HEK293 (cell line): ENCODE measurements at regions not wholly inside any gene's neighbourhood (a gene's known extent, or its start where the extent isn't known, plus 50 kb on each side); places are given as distances from the start of the nearest gene placed in this dataset.

Experiments
- CTCF ChIA-PET: fragments of 350-600 bp; formaldehyde crosslinking; extraction: SDS; loops from one replicate; lab custom pipeline; 2021; ENCODE audit warnings: antibody characterized with exemption; lab: Yijun Ruan, JAX
- POLR2A ChIA-PET: fragments of 300-600 bp; formaldehyde crosslinking; extraction: SDS; loops from one replicate; lab custom pipeline; 2020; ENCODE audit warnings: antibody characterized with exemption, inconsistent platforms; lab: Yijun Ruan, JAX
- H3K27ac ChIP-seq: fragments of 200-500 bp; sonication (Bioruptor generic); 2 replicates; pipeline ENCODE4 v1.5.1; 2014; ENCODE audit warnings: low read depth, low read length, control low read depth, inconsistent platforms; ENCODE audit errors: extremely low read depth
- H3K36me3 ChIP-seq, 2 experiments: fragments of 200-500 bp in 1 of 2; sonication (Bioruptor generic) in 1 of 2; 1 replicate in 1 of 2; 2 replicates in 1 of 2; pipeline ENCODE4 v1.5.1; 2014 to 2017; ENCODE audit warnings: inconsistent platforms in 2 of 2, low read length in 2 of 2; ENCODE audit not compliant: control insufficient read depth in 2 of 2, insufficient read depth in 1 of 2
- H3K4me1 ChIP-seq: fragments of 200-500 bp; sonication (Bioruptor generic); 2 replicates; pipeline ENCODE4 v1.5.1; 2014; ENCODE audit warnings: mild to moderate bottlenecking, low read length, inconsistent platforms; ENCODE audit not compliant: control insufficient read depth, insufficient read depth
- H3K4me3 ChIP-seq: 2 replicates; pipeline ENCODE4 v1.5.1; 2011; ENCODE audit warnings: low read depth, mild to moderate bottlenecking, control low read depth, low read length, moderate library complexity
- H3K9me3 ChIP-seq: fragments of 200-500 bp; sonication (Bioruptor generic); 2 replicates; pipeline ENCODE4 v1.5.1; 2014; ENCODE audit warnings: low read depth, low read length, inconsistent platforms; ENCODE audit not compliant: control insufficient read depth, insufficient read depth
- HOXD13 ChIP-seq: sonication (generic); formaldehyde crosslinking; IDR thresholded peaks from 2 replicates; pipeline ENCODE4 v1.8.0; 2022; ENCODE audit warnings: missing genetic modification reagents, borderline replicate concordance
- IKZF3 ChIP-seq: fragments of 450-650 bp; IDR thresholded peaks from 2 replicates; pipeline ENCODE4 v1.5.0; 2018; ENCODE audit warnings: missing biosample characterization, mild to moderate bottlenecking, missing genetic modification characterization, moderate library complexity
- KLF1 ChIP-seq: fragments of 450-650 bp; formaldehyde crosslinking; IDR thresholded peaks from 2 replicates; pipeline ENCODE4 v1.5.1; 2016; ENCODE audit warnings: missing biosample characterization, missing genetic modification characterization
- PRDM2 ChIP-seq: fragments of 450-650 bp; formaldehyde crosslinking; IDR thresholded peaks from 2 replicates; pipeline ENCODE4 v1.5.1; 2016; ENCODE audit warnings: missing biosample characterization, missing genetic modification characterization, borderline replicate concordance
- TRIM28 ChIP-seq: IDR thresholded peaks from 2 replicates; pipeline ENCODE4 v1.6.1; 2011; ENCODE audit warnings: low read length, control low read depth, borderline replicate concordance
- ZNF157 ChIP-seq: fragments of 450-650 bp; formaldehyde crosslinking; IDR thresholded peaks from 2 replicates; pipeline ENCODE4 v1.5.1; 2016; ENCODE audit warnings: missing biosample characterization, missing genetic modification characterization
- ZNF211 ChIP-seq: fragments of 450-650 bp; formaldehyde crosslinking; IDR thresholded peaks from 2 replicates; pipeline ENCODE4 v1.5.1; 2016; ENCODE audit warnings: low read depth, missing biosample characterization, missing genetic modification characterization
- ZNF214 ChIP-seq: fragments of 450-650 bp; formaldehyde crosslinking; IDR thresholded peaks from 2 replicates; pipeline ENCODE4 v1.5.1; 2017; ENCODE audit warnings: missing biosample characterization, mild to moderate bottlenecking, missing genetic modification characterization, borderline replicate concordance
- ZNF394 ChIP-seq: fragments of 450-650 bp; formaldehyde crosslinking; IDR thresholded peaks from 2 replicates; pipeline ENCODE4 v1.5.1; 2016; ENCODE audit warnings: missing biosample characterization, missing genetic modification characterization, mild to moderate bottlenecking, moderate library complexity, borderline replicate concordance
- ZNF521 ChIP-seq: fragments of 450-650 bp; formaldehyde crosslinking; IDR thresholded peaks from 2 replicates; pipeline ENCODE4 v1.5.1; 2017; ENCODE audit warnings: missing biosample characterization, mild to moderate bottlenecking, missing genetic modification characterization
- ZNF544 ChIP-seq: fragments of 450-650 bp; formaldehyde crosslinking; IDR thresholded peaks from 2 replicates; pipeline ENCODE4 v1.5.0; 2017; ENCODE audit warnings: missing biosample characterization, missing genetic modification characterization
- ZNF549 ChIP-seq: fragments of 450-650 bp; IDR thresholded peaks from 2 replicates; pipeline ENCODE4 v1.5.1; 2018; ENCODE audit warnings: missing biosample characterization, missing genetic modification characterization, mild to moderate bottlenecking, inconsistent platforms, moderate library complexity
- ZNF600 ChIP-seq: fragments of 450-650 bp; formaldehyde crosslinking; IDR thresholded peaks from 2 replicates; pipeline ENCODE4 v1.5.1; 2016; ENCODE audit warnings: missing biosample characterization, missing genetic modification characterization
- ZNF660 ChIP-seq: fragments of 450-650 bp; IDR thresholded peaks from 2 replicates; pipeline ENCODE4 v1.5.1; 2018; ENCODE audit warnings: missing biosample characterization, mild to moderate bottlenecking, missing genetic modification characterization
- ZNF701 ChIP-seq: fragments of 450-650 bp; formaldehyde crosslinking; IDR thresholded peaks from 2 replicates; pipeline ENCODE4 v1.5.1; 2016; ENCODE audit warnings: missing biosample characterization, missing genetic modification characterization
- ZNF777 ChIP-seq: fragments of 450-650 bp; formaldehyde crosslinking; IDR thresholded peaks from 2 replicates; pipeline ENCODE4 v1.5.1; 2017; ENCODE audit warnings: missing biosample characterization, missing genetic modification characterization, borderline replicate concordance
- TF ChIP-seq, protein P1 (sequence below): sonication (generic); formaldehyde crosslinking; IDR thresholded peaks from 2 replicates; pipeline ENCODE4 v1.8.1; 2022; ENCODE audit warnings: mild to moderate bottlenecking, moderate library complexity, missing genetic modification reagents
- TF ChIP-seq, protein P2 (sequence below): fragments of 450-650 bp; formaldehyde crosslinking; IDR thresholded peaks from 2 replicates; pipeline ENCODE4 v1.5.0; 2017; ENCODE audit warnings: missing biosample characterization, missing genetic modification characterization, borderline replicate concordance
- TF ChIP-seq, protein P3 (sequence below): fragments of 450-650 bp; formaldehyde crosslinking; IDR thresholded peaks from 2 replicates; pipeline ENCODE4 v1.5.1; 2017; ENCODE audit warnings: missing biosample characterization, missing genetic modification characterization

DNA sequence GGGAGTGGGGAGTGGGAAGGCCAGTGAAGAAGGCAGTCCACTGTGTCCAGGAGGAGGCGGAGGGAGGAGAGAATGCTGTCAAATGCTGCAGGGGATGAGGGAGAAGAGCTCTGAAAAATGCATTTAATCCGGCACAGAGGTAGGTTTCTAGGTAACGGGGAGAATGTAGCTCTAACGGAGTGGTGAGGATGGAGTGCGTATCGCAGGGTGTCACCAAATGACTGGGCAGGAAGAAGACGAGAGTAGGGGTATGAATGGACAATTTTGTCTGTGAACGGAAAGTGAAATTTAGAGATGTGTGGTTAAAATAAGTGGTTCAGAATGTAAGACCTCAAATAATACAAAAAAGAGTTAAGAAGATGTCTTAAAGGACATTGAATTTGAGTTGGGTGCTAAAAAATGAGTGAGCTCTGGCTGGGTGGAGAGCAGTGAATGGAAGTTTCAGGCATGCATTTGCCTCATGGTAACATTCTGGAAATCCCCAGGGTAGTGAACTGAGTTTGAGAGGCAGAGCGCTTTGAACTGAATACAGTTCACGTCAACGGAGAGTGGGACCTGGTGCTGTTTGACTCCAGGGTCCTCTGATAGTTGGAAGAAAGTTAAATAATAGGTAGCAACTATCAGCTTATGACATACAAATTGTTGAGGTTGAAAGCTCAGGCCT lies 81.3 kb upstream of the CADM1 start (continued):
- TF ChIP-seq HOXD13 (CRISPR knock-in tag): no peak
- TF ChIP-seq ZNF660 (tag by site-specific recombination): no peak
- TF ChIP-seq, protein P1, sequence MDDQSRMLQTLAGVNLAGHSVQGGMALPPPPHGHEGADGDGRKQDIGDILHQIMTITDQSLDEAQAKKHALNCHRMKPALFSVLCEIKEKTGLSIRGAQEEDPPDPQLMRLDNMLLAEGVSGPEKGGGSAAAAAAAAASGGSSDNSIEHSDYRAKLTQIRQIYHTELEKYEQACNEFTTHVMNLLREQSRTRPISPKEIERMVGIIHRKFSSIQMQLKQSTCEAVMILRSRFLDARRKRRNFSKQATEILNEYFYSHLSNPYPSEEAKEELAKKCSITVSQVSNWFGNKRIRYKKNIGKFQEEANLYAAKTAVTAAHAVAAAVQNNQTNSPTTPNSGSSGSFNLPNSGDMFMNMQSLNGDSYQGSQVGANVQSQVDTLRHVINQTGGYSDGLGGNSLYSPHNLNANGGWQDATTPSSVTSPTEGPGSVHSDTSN: no peak

DNA sequence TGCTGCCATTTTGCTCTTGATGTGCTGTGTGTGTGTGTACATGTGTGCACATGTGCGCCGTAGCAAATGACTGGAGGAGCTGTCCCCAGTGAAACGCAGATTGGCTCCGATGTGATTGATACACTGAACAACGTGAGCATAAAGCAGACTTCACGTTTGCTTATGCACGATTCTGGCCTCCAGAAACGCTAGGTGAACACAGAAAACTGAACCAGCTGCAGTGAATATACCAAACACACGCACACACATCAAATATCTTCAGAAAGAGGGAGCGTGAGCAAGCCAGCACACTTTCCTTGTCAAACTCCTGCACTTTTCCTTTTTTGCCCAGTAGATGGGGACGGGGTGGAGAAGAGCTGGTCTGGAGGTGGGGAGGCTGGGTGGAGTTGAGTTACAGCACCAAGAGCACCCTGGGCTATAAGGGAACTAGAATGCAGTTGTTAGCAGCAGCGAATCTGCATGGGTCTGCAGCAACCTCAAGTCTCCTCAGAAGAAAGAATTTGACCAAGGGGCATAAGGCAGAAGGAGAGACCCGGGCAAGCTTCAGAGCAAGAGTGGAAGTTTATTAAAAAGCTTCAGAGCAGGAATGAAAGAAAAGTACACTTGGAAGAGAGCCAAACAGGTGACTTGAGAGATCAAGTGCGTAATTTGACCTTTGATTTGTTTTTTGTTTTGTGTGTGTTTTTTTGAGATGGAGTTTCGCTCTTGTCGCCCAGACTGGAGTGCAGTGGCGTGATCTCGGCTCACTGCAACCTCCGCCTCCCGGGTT lies 77.8 kb upstream of the CADM1 start:
- H3K4me3 ChIP-seq: no peak overlapping the region
- 0 out of 2 replicates have a peak, but pooled peaks cover 3% of the 10 kb centered on the region for H3K4me1 ChIP-seq
- H3K27ac ChIP-seq: peak overlapping the region; percentile 76
- ChIA-PET POLR2A (interaction anchor here (0.6 to 2.1 kb wide), 4 partner anchors 35 to 79 kb away, joined by 4 to 10 read pairs (median 4); partner anchors contain the start of gene CADM1), CTCF (interaction anchor here (0.5 to 1.6 kb wide), 10 partner anchors 19 to 299 kb away, joined by 3 to 5 read pairs (median 4); partner anchors contain the start of gene CADM1)
- H3K9me3 ChIP-seq: no peaks in the 10 kb centered on the region
- no peaks in the 10 kb centered on the region for H3K36me3 ChIP-seq
- TF ChIP-seq ZNF549 (tag by site-specific recombination): no peak
- TF ChIP-seq, protein P2, sequence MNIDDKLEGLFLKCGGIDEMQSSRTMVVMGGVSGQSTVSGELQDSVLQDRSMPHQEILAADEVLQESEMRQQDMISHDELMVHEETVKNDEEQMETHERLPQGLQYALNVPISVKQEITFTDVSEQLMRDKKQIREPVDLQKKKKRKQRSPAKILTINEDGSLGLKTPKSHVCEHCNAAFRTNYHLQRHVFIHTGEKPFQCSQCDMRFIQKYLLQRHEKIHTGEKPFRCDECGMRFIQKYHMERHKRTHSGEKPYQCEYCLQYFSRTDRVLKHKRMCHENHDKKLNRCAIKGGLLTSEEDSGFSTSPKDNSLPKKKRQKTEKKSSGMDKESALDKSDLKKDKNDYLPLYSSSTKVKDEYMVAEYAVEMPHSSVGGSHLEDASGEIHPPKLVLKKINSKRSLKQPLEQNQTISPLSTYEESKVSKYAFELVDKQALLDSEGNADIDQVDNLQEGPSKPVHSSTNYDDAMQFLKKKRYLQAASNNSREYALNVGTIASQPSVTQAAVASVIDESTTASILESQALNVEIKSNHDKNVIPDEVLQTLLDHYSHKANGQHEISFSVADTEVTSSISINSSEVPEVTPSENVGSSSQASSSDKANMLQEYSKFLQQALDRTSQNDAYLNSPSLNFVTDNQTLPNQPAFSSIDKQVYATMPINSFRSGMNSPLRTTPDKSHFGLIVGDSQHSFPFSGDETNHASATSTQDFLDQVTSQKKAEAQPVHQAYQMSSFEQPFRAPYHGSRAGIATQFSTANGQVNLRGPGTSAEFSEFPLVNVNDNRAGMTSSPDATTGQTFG: no peak
- peak; percentile 76; the same call in 1 of the 2 replicates for TF ChIP-seq ZNF600 (tag by site-specific recombination)
- TF ChIP-seq ZNF544 (tag by site-specific recombination): no peak
- no peak for TF ChIP-seq ZNF701 (tag by site-specific recombination)
- TF ChIP-seq, protein P3, sequence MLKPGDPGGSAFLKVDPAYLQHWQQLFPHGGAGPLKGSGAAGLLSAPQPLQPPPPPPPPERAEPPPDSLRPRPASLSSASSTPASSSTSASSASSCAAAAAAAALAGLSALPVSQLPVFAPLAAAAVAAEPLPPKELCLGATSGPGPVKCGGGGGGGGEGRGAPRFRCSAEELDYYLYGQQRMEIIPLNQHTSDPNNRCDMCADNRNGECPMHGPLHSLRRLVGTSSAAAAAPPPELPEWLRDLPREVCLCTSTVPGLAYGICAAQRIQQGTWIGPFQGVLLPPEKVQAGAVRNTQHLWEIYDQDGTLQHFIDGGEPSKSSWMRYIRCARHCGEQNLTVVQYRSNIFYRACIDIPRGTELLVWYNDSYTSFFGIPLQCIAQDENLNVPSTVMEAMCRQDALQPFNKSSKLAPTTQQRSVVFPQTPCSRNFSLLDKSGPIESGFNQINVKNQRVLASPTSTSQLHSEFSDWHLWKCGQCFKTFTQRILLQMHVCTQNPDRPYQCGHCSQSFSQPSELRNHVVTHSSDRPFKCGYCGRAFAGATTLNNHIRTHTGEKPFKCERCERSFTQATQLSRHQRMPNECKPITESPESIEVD (tag by site-specific recombination): peak; percentile 52; the same call in 1 of the 2 replicates
- TF ChIP-seq PRDM2 (tag by site-specific recombination): no peak
- peak; percentile 69 for TF ChIP-seq KLF1 (tag by site-specific recombination)
- TF ChIP-seq ZNF157 (tag by site-specific recombination): no peak
- no peak for TF ChIP-seq ZNF214 (tag by site-specific recombination)
- TF ChIP-seq IKZF3: no peak
- TF ChIP-seq ZNF777 (tag by site-specific recombination): no peak
- TF ChIP-seq ZNF521 (tag by site-specific recombination): no peak
- TF ChIP-seq ZNF394 (tag by site-specific recombination): no peak
- TF ChIP-seq TRIM28: peak; percentile 71; the same call in 1 of the 2 replicates
- TF ChIP-seq ZNF211 (tag by site-specific recombination): no peak
